SK-N-SH (cell line): ENCODE measurements at regions not wholly inside any gene's neighbourhood (a gene's known extent, or its start where the extent isn't known, plus 50 kb on each side); places are given as distances from the start of the nearest gene placed in this dataset.

Source experiments
- EP300 ChIP-seq, 2 experiments: IDR thresholded peaks; 2 replicates each; pipeline versions ENCODE4 v1.4.0 to v1.6.1; 2012; ENCODE audit warnings: borderline replicate concordance in 1 of 2, low read depth in 1 of 2, low read length in 1 of 2
- SIN3A ChIP-seq: IDR thresholded peaks from 2 replicates; pipeline ENCODE4 v1.6.1; 2012; ENCODE audit warnings: low read depth, mild to moderate bottlenecking, low read length, moderate library complexity, borderline replicate concordance
- TAF1 ChIP-seq: IDR thresholded peaks from 2 replicates; pipeline ENCODE4 v1.6.1; 2012; ENCODE audit warnings: low read depth, mild to moderate bottlenecking, low read length, moderate library complexity, borderline replicate concordance
- YY1 ChIP-seq: IDR thresholded peaks from 2 replicates; pipeline ENCODE4 v1.4.0; 2012; ENCODE audit warnings: low read depth, mild to moderate bottlenecking
- TF ChIP-seq, protein P1 (sequence below): fragments of 200-600 bp; sonication (generic); IDR thresholded peaks from 2 replicates; pipeline ENCODE4 v1.6.1; 2017; ENCODE audit warnings: antibody characterized with exemption, mild to moderate bottlenecking, moderate library complexity
- TF ChIP-seq, protein P2 (sequence below): IDR thresholded peaks from 2 replicates; pipeline ENCODE4 v1.6.1; 2012; ENCODE audit warnings: mild to moderate bottlenecking, low read depth, low read length, moderate library complexity

DNA sequence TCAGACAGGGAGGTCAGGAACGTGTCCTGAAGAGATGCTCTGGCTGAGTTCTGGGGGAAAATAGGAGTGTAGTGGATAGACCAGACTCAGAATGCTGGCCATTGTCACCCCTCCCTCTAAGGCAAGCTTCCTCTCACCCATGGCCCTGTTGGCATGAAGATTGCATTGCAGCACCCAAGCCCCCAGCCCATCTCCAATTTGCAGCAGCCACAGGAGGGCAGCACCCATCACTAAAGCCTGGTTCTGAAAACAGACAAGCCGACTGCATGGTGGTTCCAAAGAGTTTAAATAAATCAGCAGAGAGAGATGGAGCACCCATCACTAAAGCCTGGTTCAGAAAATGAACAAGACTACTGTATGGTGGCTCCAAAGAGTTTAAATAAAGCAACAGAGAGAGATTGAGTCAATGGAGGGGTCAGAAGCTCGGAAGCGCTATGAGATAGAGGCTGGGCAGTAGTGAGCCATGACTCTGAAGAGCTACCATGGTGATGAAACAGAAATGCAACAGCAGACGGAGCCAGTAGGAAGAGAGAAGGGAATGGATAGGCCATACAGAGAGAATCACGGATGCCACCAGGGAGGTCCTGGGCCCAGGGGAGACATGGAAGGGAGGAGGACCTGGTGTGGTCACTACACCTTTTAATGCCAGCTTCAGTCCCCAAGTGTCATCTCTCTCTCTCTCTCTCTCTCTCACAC, 237.9 kb upstream of the MYO3A start:
- TF ChIP-seq, protein P1, sequence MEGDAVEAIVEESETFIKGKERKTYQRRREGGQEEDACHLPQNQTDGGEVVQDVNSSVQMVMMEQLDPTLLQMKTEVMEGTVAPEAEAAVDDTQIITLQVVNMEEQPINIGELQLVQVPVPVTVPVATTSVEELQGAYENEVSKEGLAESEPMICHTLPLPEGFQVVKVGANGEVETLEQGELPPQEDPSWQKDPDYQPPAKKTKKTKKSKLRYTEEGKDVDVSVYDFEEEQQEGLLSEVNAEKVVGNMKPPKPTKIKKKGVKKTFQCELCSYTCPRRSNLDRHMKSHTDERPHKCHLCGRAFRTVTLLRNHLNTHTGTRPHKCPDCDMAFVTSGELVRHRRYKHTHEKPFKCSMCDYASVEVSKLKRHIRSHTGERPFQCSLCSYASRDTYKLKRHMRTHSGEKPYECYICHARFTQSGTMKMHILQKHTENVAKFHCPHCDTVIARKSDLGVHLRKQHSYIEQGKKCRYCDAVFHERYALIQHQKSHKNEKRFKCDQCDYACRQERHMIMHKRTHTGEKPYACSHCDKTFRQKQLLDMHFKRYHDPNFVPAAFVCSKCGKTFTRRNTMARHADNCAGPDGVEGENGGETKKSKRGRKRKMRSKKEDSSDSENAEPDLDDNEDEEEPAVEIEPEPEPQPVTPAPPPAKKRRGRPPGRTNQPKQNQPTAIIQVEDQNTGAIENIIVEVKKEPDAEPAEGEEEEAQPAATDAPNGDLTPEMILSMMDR, result no peak
- no peak for TF ChIP-seq EP300 (IDR thresholded peaks at IDR 0.05; ENCODE audit: borderline replicate concordance in 1 of 2, low read depth in 1 of 2, low read length in 1 of 2)
- TF ChIP-seq, protein P2, sequence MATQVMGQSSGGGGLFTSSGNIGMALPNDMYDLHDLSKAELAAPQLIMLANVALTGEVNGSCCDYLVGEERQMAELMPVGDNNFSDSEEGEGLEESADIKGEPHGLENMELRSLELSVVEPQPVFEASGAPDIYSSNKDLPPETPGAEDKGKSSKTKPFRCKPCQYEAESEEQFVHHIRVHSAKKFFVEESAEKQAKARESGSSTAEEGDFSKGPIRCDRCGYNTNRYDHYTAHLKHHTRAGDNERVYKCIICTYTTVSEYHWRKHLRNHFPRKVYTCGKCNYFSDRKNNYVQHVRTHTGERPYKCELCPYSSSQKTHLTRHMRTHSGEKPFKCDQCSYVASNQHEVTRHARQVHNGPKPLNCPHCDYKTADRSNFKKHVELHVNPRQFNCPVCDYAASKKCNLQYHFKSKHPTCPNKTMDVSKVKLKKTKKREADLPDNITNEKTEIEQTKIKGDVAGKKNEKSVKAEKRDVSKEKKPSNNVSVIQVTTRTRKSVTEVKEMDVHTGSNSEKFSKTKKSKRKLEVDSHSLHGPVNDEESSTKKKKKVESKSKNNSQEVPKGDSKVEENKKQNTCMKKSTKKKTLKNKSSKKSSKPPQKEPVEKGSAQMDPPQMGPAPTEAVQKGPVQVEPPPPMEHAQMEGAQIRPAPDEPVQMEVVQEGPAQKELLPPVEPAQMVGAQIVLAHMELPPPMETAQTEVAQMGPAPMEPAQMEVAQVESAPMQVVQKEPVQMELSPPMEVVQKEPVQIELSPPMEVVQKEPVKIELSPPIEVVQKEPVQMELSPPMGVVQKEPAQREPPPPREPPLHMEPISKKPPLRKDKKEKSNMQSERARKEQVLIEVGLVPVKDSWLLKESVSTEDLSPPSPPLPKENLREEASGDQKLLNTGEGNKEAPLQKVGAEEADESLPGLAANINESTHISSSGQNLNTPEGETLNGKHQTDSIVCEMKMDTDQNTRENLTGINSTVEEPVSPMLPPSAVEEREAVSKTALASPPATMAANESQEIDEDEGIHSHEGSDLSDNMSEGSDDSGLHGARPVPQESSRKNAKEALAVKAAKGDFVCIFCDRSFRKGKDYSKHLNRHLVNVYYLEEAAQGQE, result no peak
- no peak for TF ChIP-seq SIN3A
- TF ChIP-seq YY1, result no peak
- TF ChIP-seq TAF1, result no peak
